Endothelial cell of umbilical vein (primary cell): ENCODE measurements at regions not wholly inside any gene's neighbourhood (a gene's known extent, or its start where the extent isn't known, plus 50 kb on each side); places are given as distances from the start of the nearest gene placed in this dataset.

Source experiments
- BruUV-seq: library from RNA; stranded (reverse); fragments of 400-500 nt; replicated peaks from 2 replicates; lab custom pipeline; 2021; lab: Mats Ljungman, UMichigan
- CTCF ChIA-PET: fragments of 300-600, 350-600 bp; sonication (Branson Sonifier 250); formaldehyde crosslinking; loops from one replicate; lab custom pipeline; 2021; ENCODE audit warnings: antibody characterized with exemption, inconsistent platforms; lab: Charles Lee
- POLR2A ChIA-PET: fragments of 300-600, 350-600 bp; sonication (Branson Sonifier 250); formaldehyde crosslinking; loops from one replicate; lab custom pipeline; 2021; ENCODE audit warnings: antibody characterized with exemption, inconsistent platforms; lab: Charles Lee
- DNase-seq: peaks from one replicate; pipeline ENCODE4 v3.0.0-alpha.2; 2011; ENCODE audit warnings: low read depth, low spot score
- FAIRE-seq: peaks from 2 replicates; lab custom pipeline; 2011; peaks lifted over from hg19 to GRCh38; lab: Jason Lieb, UNC
- H2AFZ ChIP-seq: 2 replicates; pipeline ENCODE4 v1.6.0; 2012; ENCODE audit warnings: low read depth, low read length, control low read depth, inconsistent platforms
- H3K27ac ChIP-seq: 2 replicates; pipeline ENCODE4 v1.5.1; 2011; ENCODE audit warnings: low read depth, mild to moderate bottlenecking, control low read depth, low read length, moderate library complexity; ENCODE audit not compliant: insufficient read depth
- H3K27me3 ChIP-seq, 2 experiments: 2 replicates each; pipeline versions ENCODE4 v1.6.0 to v1.6.1; 2011; ENCODE audit warnings: low read length in 2 of 2, mixed read lengths in 1 of 2; ENCODE audit not compliant: control insufficient read depth in 2 of 2, insufficient read depth in 2 of 2
- H3K36me3 ChIP-seq, 2 experiments: 2 replicates in 1 of 2; 3 replicates in 1 of 2; pipeline ENCODE4 v1.5.1; 2011; ENCODE audit warnings: low read length in 2 of 2, mild to moderate bottlenecking in 1 of 2, moderate library complexity in 1 of 2; ENCODE audit not compliant: control insufficient read depth in 2 of 2, insufficient read depth in 2 of 2; ENCODE audit errors: extremely low read depth in 1 of 2
- H3K4me1 ChIP-seq: 3 replicates; pipeline ENCODE4 v1.5.1; 2011; ENCODE audit warnings: mild to moderate bottlenecking, low read length; ENCODE audit not compliant: control insufficient read depth, insufficient read depth; ENCODE audit errors: extremely low read depth
- H3K4me2 ChIP-seq: 2 replicates; pipeline ENCODE4 v1.6.1; 2011; ENCODE audit warnings: low read length, control low read depth, mixed read lengths; ENCODE audit not compliant: insufficient read depth
- H3K4me3 ChIP-seq, 3 experiments: fragments of 200-600 bp in 1 of 3; sonication (generic), shearing (Covaris generic) in 1 of 3; replicated peaks in 1 of 3; 2 replicates each; pipeline ENCODE4 v1.5.1; 2011 to 2016; ENCODE audit warnings: control low read depth in 3 of 3, low read length in 3 of 3, mild to moderate bottlenecking in 2 of 3, inconsistent platforms in 1 of 3, low read depth in 1 of 3, moderate library complexity in 1 of 3; ENCODE audit not compliant: insufficient read depth in 1 of 3
- H3K79me2 ChIP-seq: 2 replicates; pipeline ENCODE4 v1.6.0; 2012; ENCODE audit warnings: low read length, inconsistent platforms; ENCODE audit not compliant: control insufficient read depth, insufficient read depth
- H3K9ac ChIP-seq: replicated peaks from 2 replicates; pipeline ENCODE3; 2011; ENCODE audit warnings: low read length, control low read depth; ENCODE audit not compliant: insufficient read depth; ENCODE audit errors: extremely low read depth
- H3K9me1 ChIP-seq: replicated peaks from 3 replicates; pipeline ENCODE4 v1.6.0; 2011; ENCODE audit warnings: mild to moderate bottlenecking, low read length; ENCODE audit not compliant: control insufficient read depth, insufficient read depth; ENCODE audit errors: extremely low read depth
- H3K9me3 ChIP-seq: replicated peaks from 2 replicates; pipeline ENCODE4 v1.5.1; 2012; ENCODE audit warnings: low read length, inconsistent platforms; ENCODE audit not compliant: control insufficient read depth, insufficient read depth
- H4K20me1 ChIP-seq: replicated peaks from 2 replicates; pipeline ENCODE3; 2011; ENCODE audit warnings: mild to moderate bottlenecking, low read length; ENCODE audit not compliant: control insufficient read depth, insufficient read depth; ENCODE audit errors: extremely low read depth
- EZH2 ChIP-seq: IDR thresholded peaks from 2 replicates; pipeline ENCODE4 v1.6.1; 2012; ENCODE audit warnings: borderline replicate concordance, low read depth, mild to moderate bottlenecking, moderate library complexity, low read length, inconsistent platforms; ENCODE audit not compliant: severe bottlenecking
- FOS ChIP-seq: IDR thresholded peaks from 2 replicates; pipeline ENCODE4 v1.6.1; 2011; ENCODE audit warnings: mild to moderate bottlenecking, low read length, moderate library complexity, borderline replicate concordance; ENCODE audit not compliant: insufficient read depth
- GATA2 ChIP-seq: IDR thresholded peaks from 2 replicates; pipeline ENCODE4 v1.7.0; 2011; ENCODE audit warnings: low read depth, mild to moderate bottlenecking, moderate library complexity, mixed read lengths, low read length; ENCODE audit not compliant: insufficient read length, insufficient read depth
- JUN ChIP-seq: IDR thresholded peaks from 2 replicates; pipeline ENCODE4 v1.6.1; 2011; ENCODE audit warnings: borderline replicate concordance, low read depth; ENCODE audit not compliant: insufficient read length, insufficient read depth
- MAX ChIP-seq: IDR thresholded peaks from 2 replicates; pipeline ENCODE4 v1.6.1; 2011; ENCODE audit not compliant: insufficient read depth, insufficient read length
- MYC ChIP-seq: IDR thresholded peaks from one replicate; pipeline ENCODE4 v1.6.1; 2011; ENCODE audit warnings: mild to moderate bottlenecking, low read depth, low read length
- POLR2A ChIP-seq: IDR thresholded peaks from 2 replicates; pipeline ENCODE4 v1.6.1; 2012; ENCODE audit warnings: low read depth, mild to moderate bottlenecking, control low read depth, low read length
- POLR2AphosphoS5 ChIP-seq: IDR thresholded peaks from 2 replicates; pipeline ENCODE4 v1.6.1; 2012; ENCODE audit warnings: low read depth, mild to moderate bottlenecking, control low read depth, low read length, moderate library complexity; ENCODE audit not compliant: insufficient read depth
- dilution Hi-C: fragments of 300-500 bp; cut with MboI; formaldehyde crosslinking; loops from one replicate; pipeline ENCODE4 v1.15.0; 2019; ENCODE audit warnings: low sequenced_read_pairs; ENCODE audit not compliant: extremely low pct_ligation_motif_present
- intact Hi-C: fragments of 100-400 bp; cut with micrococcal nuclease; formaldehyde crosslinking; loops from one replicate; pipeline ENCODE4 v1.10.0; 2022
- TF ChIP-seq, protein P1 (sequence below), 2 donors: IDR thresholded peaks; 1 replicate in 1 of 2; 2 replicates in 1 of 2; pipeline ENCODE4 v1.5.1; 2011; ENCODE audit warnings: low read length in 2 of 2, mild to moderate bottlenecking in 2 of 2, moderate library complexity in 2 of 2, control low read depth in 1 of 2, inconsistent platforms in 1 of 2, low read depth in 1 of 2; ENCODE audit not compliant: insufficient read depth in 1 of 2; ENCODE audit errors: extremely low read depth in 1 of 2

GRCh38 chr1:56237491-56238064 lies 341.8 kb downstream of the PLPP3 start:
- dilution Hi-C loops, result no loop called here
- no peaks in the 10 kb centered on the region for H3K9me3 ChIP-seq

More at GRCh38 chr1:56237491-56238064, 341.8 kb downstream of the PLPP3 start:
- no peak for DNase-seq
- Histone ChIP-seq H3K9ac (no peak overlapping the region), H4K20me1 (no peaks in the 10 kb centered on the region), H3K4me2 (no peak overlapping the region), H3K36me3 (no peaks in the 10 kb centered on the region), H2AFZ (no peak overlapping the region), H3K4me1 (no peaks in the 10 kb centered on the region), H3K27ac (no peak overlapping the region), H3K4me3 (no peak overlapping the region), H3K27me3 (no peaks in the 10 kb centered on the region), H3K9me1 (no peaks in the 10 kb centered on the region), H3K79me2 (no peaks in the 10 kb centered on the region)
- TF ChIP-seq MAX (no peak), GATA2 (no peak), EZH2 (no peak), POLR2A (no peak), JUN (no peak), FOS (no peak), POLR2AphosphoS5 (no peak), MYC (no peak)
- TF ChIP-seq, protein P1, sequence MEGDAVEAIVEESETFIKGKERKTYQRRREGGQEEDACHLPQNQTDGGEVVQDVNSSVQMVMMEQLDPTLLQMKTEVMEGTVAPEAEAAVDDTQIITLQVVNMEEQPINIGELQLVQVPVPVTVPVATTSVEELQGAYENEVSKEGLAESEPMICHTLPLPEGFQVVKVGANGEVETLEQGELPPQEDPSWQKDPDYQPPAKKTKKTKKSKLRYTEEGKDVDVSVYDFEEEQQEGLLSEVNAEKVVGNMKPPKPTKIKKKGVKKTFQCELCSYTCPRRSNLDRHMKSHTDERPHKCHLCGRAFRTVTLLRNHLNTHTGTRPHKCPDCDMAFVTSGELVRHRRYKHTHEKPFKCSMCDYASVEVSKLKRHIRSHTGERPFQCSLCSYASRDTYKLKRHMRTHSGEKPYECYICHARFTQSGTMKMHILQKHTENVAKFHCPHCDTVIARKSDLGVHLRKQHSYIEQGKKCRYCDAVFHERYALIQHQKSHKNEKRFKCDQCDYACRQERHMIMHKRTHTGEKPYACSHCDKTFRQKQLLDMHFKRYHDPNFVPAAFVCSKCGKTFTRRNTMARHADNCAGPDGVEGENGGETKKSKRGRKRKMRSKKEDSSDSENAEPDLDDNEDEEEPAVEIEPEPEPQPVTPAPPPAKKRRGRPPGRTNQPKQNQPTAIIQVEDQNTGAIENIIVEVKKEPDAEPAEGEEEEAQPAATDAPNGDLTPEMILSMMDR (IDR thresholded peaks at IDR 0.05; ENCODE audit: extremely low read depth in 1 of 2, insufficient read depth in 1 of 2, low read depth in 1 of 2, low read length in 2 of 2), result no peak
- BruUV-seq, result no TSS peak
- FAIRE-seq, result no peak
- CTCF ChIA-PET, result no interaction called here
- intact Hi-C loops, result no loop called here
- POLR2A ChIA-PET, result no interaction called here
